GM19351 (cell line): ENCODE measurements at regions not wholly inside any gene's neighbourhood (a gene's known extent, or its start where the extent isn't known, plus 50 kb on each side); places are given as distances from the start of the nearest gene placed in this dataset.
"Not testable (repeated sequence)": the region's sequence is repeated elsewhere in the genome, so short reads cannot be mapped to it uniquely, and the experiment has no call there.

ENCODE experiments used
- ATAC-seq: cut with Tn5 transposase; IDR thresholded peaks from one replicate; pipeline ENCODE4 v1.9.1; 2021; ENCODE audit warnings: mild to moderate bottlenecking, moderate library complexity; ENCODE audit not compliant: unreplicated experiment

- ATAC-seq: not testable (repeated sequence)
Observed at GRCh38 chr5:34188001-34188822, 145.2 kb upstream of the C1QTNF3 start.

GRCh38 chr5:34189246-34189645 lies 146.2 kb upstream of the C1QTNF3 start:
- not testable (repeated sequence) for ATAC-seq

- ATAC-seq: not testable (repeated sequence)
Observed at GRCh38 chr5:34189752-34190411, 146.9 kb upstream of the C1QTNF3 start.

DNA sequence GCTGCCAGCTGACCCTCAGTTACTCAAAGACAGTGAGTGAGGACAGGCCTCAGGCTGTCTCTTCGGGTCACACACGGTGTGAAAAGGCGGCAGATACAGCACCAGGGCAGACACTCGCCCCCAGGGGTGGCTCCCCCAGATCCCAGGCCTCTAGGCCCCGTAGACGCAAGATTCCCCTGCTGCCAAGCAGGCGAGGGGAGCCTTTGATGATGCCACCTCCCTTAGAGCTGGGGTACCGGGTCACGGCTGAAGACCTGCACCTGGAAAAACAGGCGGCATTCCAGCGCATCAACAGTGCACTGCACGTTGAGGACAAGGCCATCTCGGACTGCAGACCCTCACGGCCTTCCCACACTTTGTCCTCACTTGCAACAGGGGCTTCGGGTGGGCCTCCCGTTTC lies 147.5 kb upstream of the C1QTNF3 start:
- not testable (repeated sequence) for ATAC-seq

DNA sequence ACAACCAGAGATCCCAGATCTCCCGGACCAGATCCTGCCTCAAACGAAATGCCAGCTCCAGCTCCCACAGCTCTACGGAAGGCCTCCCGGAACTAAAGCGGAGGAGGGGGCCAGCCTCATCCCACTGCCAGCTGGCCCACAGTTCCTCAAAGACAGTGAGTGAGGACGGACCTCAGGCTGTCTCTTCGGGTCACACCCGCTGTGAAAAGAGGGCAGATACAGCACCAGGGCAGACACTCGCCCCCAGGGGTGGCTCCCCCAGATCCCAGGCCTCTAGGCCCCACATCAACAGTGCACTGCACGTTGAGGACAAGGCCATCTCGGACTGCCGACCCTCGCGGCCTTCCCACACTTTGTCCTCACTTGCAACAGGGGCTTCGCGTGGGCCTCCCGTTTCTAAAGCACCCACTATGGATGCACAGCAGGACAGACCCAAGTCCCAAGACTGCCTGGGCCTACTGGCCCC lies 148.3 kb upstream of the C1QTNF3 start:
- ATAC-seq: not testable (repeated sequence)

GRCh38 chr5:34192064-34192922 lies 149.3 kb upstream of the C1QTNF3 start:
- not testable (repeated sequence) for ATAC-seq

DNA sequence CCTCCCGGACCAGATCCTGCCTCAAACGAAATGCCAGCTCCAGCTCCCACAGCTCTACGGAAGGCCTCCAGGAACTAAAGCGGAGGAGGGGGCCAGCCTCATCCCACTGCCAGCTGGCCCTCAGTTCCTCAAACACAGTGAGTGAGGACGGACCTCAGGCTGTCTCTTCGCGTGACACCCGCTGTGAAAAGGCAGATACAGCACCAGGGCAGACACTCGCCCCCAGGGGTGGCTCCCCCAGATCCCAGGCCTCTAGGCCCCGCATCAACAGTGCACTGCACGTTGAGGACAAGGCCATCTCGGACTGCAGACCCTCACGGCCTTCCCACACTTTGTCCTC lies 149.9 kb upstream of the C1QTNF3 start:
- ATAC-seq: not testable (repeated sequence)

DNA sequence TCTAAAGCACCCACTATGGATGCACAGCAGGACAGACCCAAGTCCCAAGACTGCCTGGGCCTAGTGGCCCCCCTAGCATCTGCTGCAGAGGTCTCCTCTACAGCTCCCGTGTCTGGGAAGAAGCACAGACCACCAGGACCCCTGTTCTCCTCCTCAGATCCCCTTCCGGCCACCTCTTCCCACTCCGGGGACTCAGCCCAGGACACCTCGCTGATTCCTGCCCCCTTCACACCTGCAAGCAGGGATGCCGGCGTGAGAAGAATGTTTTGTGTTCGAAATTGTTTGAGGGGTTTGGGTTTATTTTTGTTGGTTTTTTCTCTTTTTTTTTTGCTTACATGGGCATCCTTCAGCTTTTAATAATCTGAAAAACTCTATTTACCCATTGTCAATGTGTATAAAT lies 150.3 kb upstream of the C1QTNF3 start:
- ATAC-seq: not testable (repeated sequence)

DNA sequence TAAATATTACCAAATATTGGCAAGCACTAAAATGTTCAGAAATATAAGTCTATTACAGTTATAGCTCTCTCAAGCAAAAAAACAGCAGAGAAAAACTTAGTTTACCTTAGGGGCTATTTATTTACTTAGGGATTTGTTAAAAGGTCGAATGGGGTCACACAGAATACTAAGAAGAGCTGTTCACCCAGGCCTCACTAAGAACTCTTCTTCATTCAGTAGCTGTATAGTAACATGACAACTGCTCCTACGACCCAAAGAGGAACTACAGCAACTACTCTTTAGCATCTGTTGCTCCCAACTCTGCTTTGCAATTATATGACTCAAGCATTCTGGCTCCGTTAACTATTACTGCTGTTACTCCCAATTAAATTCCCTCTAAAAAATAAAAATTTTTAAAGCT lies 150.8 kb upstream of the C1QTNF3 start:
- not testable (repeated sequence) for ATAC-seq

DNA sequence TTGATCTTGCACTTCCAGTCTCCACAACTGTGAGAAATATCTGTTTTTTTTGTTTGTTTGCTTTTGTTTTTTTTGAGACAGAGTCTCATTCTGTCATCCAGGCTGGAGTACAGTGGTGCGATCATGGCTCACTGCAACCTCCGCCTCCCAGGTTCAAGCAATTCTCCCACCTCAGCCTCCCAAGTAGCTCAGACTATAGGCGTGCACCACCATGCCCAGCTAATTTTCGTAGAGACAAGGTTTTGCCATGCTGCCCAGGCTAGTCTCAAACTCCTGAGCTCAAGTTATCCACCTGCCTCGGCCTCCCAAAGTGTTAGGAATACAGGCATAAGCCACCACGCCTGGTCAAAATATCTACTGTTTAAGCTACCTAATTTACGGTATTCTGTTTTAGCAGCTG lies 153.1 kb upstream of the C1QTNF3 start:
- not testable (repeated sequence) for ATAC-seq

GRCh38 chr5:34205347-34205746 lies 162.3 kb upstream of the C1QTNF3 start:
- ATAC-seq: not testable (repeated sequence)

DNA sequence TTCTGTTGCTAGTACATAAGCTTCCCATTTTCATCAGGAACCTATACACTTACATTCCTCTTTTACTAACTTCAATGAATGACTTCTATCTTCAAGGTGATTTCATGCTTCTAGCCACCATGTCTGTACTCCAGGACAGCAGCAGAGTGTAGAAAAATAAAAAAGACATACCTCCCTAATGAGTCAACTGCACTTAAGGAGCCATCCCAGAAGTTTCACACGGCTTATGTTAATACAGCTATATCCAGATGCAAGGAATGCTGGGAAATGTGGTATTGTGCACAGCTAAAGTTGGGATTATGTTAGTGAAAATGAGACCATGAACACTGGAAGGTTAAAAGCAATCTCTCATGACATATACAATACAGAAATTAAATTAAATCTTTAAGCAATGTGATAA lies 174.4 kb upstream of the C1QTNF3 start:
- ATAC-seq: not testable (repeated sequence)

DNA sequence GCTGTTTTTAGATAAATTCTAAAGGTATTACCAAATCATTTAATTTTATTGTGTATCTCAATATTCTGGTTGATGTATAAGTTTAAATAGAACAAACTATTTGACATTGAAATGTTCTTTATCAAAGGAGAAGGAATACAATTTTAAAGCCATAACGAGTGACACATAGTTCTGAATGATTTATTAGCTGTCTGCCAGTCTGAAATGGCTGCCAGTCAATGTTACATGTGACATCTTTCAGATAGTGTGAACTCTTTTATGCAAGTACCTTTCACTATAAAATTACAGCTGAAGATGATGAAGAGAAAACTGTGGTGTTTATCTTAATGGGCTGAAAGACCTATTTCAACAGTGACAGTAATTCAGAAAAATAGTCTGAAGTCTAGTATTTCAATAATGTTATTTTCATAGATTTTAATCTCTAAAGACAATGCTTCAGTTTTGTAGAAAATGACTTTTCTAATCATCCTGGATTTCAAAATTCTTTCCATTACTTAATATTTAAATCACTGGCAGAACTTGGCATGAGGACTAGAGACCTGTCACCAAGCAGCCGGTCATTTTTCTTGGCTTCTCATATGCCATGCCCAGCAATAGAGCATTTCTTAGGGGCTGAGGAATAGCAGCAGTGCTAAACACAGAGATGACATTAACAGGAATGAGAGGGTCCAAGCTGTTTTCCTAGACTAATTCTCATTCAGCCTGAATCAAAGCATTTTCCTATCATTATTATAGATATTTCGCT lies 178.5 kb upstream of the C1QTNF3 start:
- ATAC-seq: not testable (repeated sequence)

- ATAC-seq: not testable (repeated sequence)
Observed at GRCh38 chr5:34223158-34223557, 180.1 kb upstream of the C1QTNF3 start.

DNA sequence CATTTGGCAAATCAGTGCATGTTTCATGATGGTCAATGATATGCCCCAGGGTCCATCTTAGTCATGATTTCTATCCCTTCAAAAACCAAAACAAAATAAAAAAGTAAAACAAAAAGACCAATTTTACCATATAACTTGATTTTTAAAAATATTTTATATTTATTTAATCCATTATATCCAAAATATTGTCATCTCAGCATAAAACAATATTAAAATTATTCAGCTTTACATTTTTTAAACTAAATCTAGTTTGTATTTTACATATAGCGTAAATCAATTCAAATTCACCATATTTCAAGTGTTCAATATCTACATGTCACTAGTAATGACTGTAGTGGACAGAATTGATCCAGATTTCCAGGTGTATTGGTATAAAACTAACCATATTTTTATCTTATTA lies 187.4 kb upstream of the C1QTNF3 start:
- ATAC-seq: not testable (repeated sequence)

- not testable (repeated sequence) for ATAC-seq
Observed at GRCh38 chr5:34243802-34244201, 200.8 kb upstream of the C1QTNF3 start.

DNA sequence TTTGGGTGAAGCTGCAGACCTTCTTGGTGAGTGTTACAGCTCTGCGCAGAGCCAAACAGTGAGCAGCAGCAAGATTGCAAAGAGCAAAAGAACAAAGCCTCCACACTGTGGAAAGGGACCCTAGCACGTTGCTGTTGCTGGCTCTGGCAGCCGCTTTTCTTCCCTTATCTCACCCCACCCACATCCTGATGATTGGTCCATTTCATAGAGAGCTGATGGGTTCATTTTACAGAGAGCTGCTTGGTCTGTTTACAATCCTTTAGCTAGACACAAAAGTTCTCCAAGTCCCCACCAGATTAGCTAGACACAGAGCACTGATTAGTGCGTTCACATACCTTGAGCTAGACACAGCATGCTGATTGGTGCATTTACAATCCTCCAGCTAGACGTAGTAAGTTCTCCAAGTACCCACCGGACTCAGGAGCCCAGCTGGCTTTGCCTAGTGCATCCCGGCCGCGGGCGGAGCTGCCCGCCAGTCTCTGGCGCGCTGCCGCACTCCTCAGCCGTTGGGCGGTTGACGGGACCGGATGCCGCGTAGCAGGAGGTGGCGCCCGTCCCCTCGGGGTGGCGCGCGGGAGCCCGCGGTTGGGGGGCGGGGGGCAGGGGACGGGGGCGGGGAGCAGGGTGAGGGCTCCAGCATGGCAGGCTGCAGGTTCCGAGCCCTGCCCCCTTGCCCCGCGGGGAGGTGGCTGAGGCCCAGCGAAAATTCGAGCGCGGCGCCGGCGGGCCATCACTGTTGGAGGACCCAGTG lies 201.4 kb upstream of the C1QTNF3 start:
- ATAC-seq: peak; percentile 45

- not testable (repeated sequence) for ATAC-seq
Observed at GRCh38 chr5:34245032-34245394, 202.0 kb upstream of the C1QTNF3 start.

DNA sequence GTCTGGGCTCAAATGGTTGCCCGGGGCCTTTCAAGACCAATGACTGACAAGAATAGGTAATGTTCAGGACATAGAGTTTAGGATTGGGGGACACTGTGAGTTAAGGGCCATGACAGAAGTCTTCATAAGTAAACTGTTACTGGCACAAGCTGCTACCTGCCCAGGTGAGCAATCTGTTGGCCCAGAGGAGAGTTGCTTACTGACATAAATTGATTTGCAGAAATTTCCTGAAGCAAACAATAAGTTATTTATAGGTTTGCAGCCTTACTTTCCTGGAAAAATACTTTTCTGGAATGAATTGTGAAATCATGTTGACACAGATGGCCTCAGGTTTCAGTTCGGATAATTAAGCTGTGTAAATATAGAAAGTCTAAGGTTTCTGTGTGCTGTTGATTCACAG lies 202.8 kb upstream of the C1QTNF3 start:
- ATAC-seq: not testable (repeated sequence)

DNA sequence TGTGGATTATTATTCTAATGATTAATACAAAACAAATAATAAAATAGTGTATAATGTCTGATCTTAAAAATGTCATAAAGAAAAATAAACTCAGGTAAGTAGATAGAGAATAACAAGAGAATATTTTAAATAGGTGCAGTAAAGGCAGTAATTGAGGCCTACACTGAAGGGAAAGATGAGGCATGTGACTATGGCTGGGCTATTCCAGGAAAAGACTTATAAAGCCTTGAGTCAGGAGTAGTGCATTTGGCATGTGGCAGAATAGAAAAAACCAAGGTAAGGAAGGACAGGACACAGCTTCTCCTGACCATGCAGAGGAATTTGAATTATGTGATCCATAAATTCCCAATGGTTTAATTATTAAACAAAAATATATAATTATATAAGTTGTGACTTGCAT lies 215.6 kb upstream of the C1QTNF3 start:
- not testable (repeated sequence) for ATAC-seq
